Heart right ventricle (tissue), 16 donors: ENCODE measurements at regions not wholly inside any gene's neighbourhood (a gene's known extent, or its start where the extent isn't known, plus 50 kb on each side); places are given as distances from the start of the nearest gene placed in this dataset.
A peak's percentile ranks its signal among the peaks of the same experiment; 100 is the strongest.
"Not testable (repeated sequence)": the region's sequence is repeated elsewhere in the genome, so short reads cannot be mapped to it uniquely, and the experiment has no call there.

Experiments
- ATAC-seq, 8 donors: fragments of 200-7000 bp; cut with Tn5 transposase; one replicate each; pipeline ENCODE4 v1.9.1; 2020; ENCODE audit warnings: mild to moderate bottlenecking in 8 of 8, moderate library complexity in 8 of 8, moderate number of reproducible peaks in 1 of 8
- DNase-seq, 2 donors: peaks; one replicate each; pipeline ENCODE4 v3.0.0-alpha.2; 2020
- H3K27ac ChIP-seq, 10 donors: fragments of 200-600 bp; sonication (generic) in 2 of 10; one replicate each; pipeline versions ENCODE4 v1.5.0 to v1.8.0; 2020 to 2022; ENCODE audit warnings: mild to moderate bottlenecking in 3 of 10
- H3K27me3 ChIP-seq, 7 donors: fragments of 200-600 bp; one replicate each; pipeline ENCODE4 v1.8.0; 2021 to 2022; ENCODE audit warnings: mild to moderate bottlenecking in 2 of 7
- H3K36me3 ChIP-seq, 9 donors: fragments of 200-600 bp; sonication (generic) in 1 of 9; one replicate each; pipeline versions ENCODE4 v1.5.0 to v1.8.0; 2020 to 2022; ENCODE audit warnings: mild to moderate bottlenecking in 2 of 9
- H3K4me1 ChIP-seq, 9 donors: fragments of 200-600 bp; sonication (generic) in 1 of 9; one replicate each; pipeline versions ENCODE4 v1.5.0 to v1.8.0; 2020 to 2022; ENCODE audit warnings: mild to moderate bottlenecking in 4 of 9
- H3K4me3 ChIP-seq, 10 donors: fragments of 200-600 bp; sonication (generic) in 2 of 10; one replicate each; pipeline versions ENCODE4 v1.5.0 to v1.8.0; 2020 to 2022; ENCODE audit warnings: mild to moderate bottlenecking in 7 of 10, moderate library complexity in 2 of 10
- H3K9me3 ChIP-seq, 11 donors: fragments of 200-600 bp in 10 of 11; sonication (generic) in 2 of 11; one replicate each; pipeline versions ENCODE4 v1.5.0 to v1.8.0; 2013 to 2022; ENCODE audit warnings: mild to moderate bottlenecking in 2 of 11, control low read depth in 1 of 11, moderate library complexity in 1 of 11
- WGBS, 2 donors: extraction: QIAGEN DNeasy Blood & Tissue Kit; methylation state at CpG; one replicate each; pipeline ENCODE4 v1.1.7; 2013; ENCODE audit warnings: inconsistent platforms in 1 of 2; 5-methylcytosine and 5-hydroxymethylcytosine counted together
- intact Hi-C, 10 donors: fragments of 100-400 bp; cut with DNase I; formaldehyde crosslinking; loops; one replicate each; pipeline versions ENCODE4 v1.11.1 to v1.14.2; 2022
- donor health status: Arrhythmogenic right ventricular cardiomyopathy.
- donor health status: ischemic (EF 13 %, LVEDD 7.1; RV severe dilation, severe dysfunction).
- donor health status: healthy with polysubstance abuse.
- donor health status: DM: no; HTN: yes; CAD: no.
- donor health status: DM: no; HTN: no; CAD: no.
- donor health status: ischemic (EF 25% LVEDD 6.9; RV normal size, moderate dysfunction).
- donor health status: ischemic (EF 25% LVEDD 5.7; RV mildly dilated, moderate dysfunction).
- donor health status: healthy.
- donor health status: DM: yes; HTN: yes; CAD: no.
- donor health status: Ischemic cardiomyopathy.
- donor health status: ischemic (EF 35%, LVEDD 5.7; RV mildly dilated, moderate dysfunction).
- donor health status: nonischemic (EF 11% LVEDD 7.7; RV severe dilation, severe dysfunction).
- donor health status: DM: yes; HTN: yes; CAD: no.
- donor health status: PGD.
- donor health status: ischemic (EF 29% LVEDD 5.4; RV normal size, mild dysfunction).
- donor health status: nonischemic (EF 23%, LVEDD 6.1; RV moderate dilation, normal function).

GRCh38 chr16:29298997-29299396 lies 107.5 kb downstream of the NPIPB11 start:
- WGBS, 2 donors, result 92 to 95% methylated on average over 8 to 10 of the region's 10 CpGs
- Histone ChIP-seq H3K4me1 (peaks cover 0 to 28% (median 4%) of the 10 kb centered on the region in 9 donors), H3K36me3 (peaks cover 0 to 16% (median 0%) of the 10 kb centered on the region in 9 donors)
- H3K4me3 ChIP-seq, H3K9me3 ChIP-seq, intact Hi-C loops, H3K27me3 ChIP-seq, DNase-seq, H3K27ac ChIP-seq, ATAC-seq: not testable (repeated sequence)

GRCh38 chr16:29298307-29298706 lies 108.2 kb downstream of the NPIPB11 start:
- WGBS, 2 donors, result 97% methylated on average over 8 to 9 of the region's 12 CpGs
- DNase-seq, H3K4me3 ChIP-seq, H3K27me3 ChIP-seq, H3K27ac ChIP-seq, H3K9me3 ChIP-seq, ATAC-seq, intact Hi-C loops: not testable (repeated sequence)
- H3K36me3 ChIP-seq, result peaks cover 0 to 10% (median 0%) of the 10 kb centered on the region in 9 donors
- H3K4me1 ChIP-seq, result peaks cover 0 to 29% (median 4%) of the 10 kb centered on the region in 9 donors

GRCh38 chr16:29297809-29298177 lies 108.7 kb downstream of the NPIPB11 start:
- intact Hi-C loops, H3K27ac ChIP-seq, H3K36me3 ChIP-seq, H3K9me3 ChIP-seq, H3K4me3 ChIP-seq, ATAC-seq, DNase-seq, H3K27me3 ChIP-seq: not testable (repeated sequence)
- WGBS, 2 donors, result 82 to 88% methylated on average over 1 to 2 of the region's 2 CpGs
- peaks cover 0 to 29% (median 6%) of the 10 kb centered on the region in 9 donors for H3K4me1 ChIP-seq

- H3K4me3 ChIP-seq, intact Hi-C loops, H3K36me3 ChIP-seq, H3K27me3 ChIP-seq, H3K9me3 ChIP-seq, ATAC-seq, H3K27ac ChIP-seq: not testable (repeated sequence)
- peak in 1 of 2 donors; percentile 3 for DNase-seq
- WGBS, 2 donors, result 87 to 88% methylated on average over 17 of the region's 17 CpGs
- H3K4me1 ChIP-seq, result peaks cover 0 to 30% (median 11%) of the 10 kb centered on the region in 9 donors
Observed at GRCh38 chr16:29297144-29297808, 109.2 kb downstream of the NPIPB11 start.

- peak in 1 of 8 donors; percentile 8 for ATAC-seq
- 56 to 69% methylated on average over 11 of the region's 11 CpGs for WGBS, 2 donors
Observed at GRCh38 chr16:29296176-29296575, 110.3 kb downstream of the NPIPB11 start.

GRCh38 chr16:29294951-29295795 lies 111.3 kb downstream of the NPIPB11 start:
- not testable (repeated sequence) for H3K4me3 ChIP-seq

More at GRCh38 chr16:29296176-29296575, 110.3 kb downstream of the NPIPB11 start:
- H3K4me3 ChIP-seq, H3K9me3 ChIP-seq, H3K27me3 ChIP-seq, H3K36me3 ChIP-seq, intact Hi-C loops: not testable (repeated sequence)
- H3K27ac ChIP-seq, result peak overlapping the region in 5 of 10 donors; percentile 1 to 51 (median 34)
- H3K4me1 ChIP-seq, result peaks cover 9 to 41% (median 18%) of the 10 kb centered on the region in 9 donors
- DNase-seq, result peak in 1 of 2 donors; percentile 5

GRCh38 chr16:29294400-29294933 lies 112.0 kb downstream of the NPIPB11 start:
- H3K27me3 ChIP-seq, H3K4me3 ChIP-seq, ATAC-seq, DNase-seq, H3K36me3 ChIP-seq, intact Hi-C loops, H3K9me3 ChIP-seq: not testable (repeated sequence)
- WGBS, 2 donors, result 76 to 84% methylated on average over 12 of the region's 12 CpGs
- peak overlapping the region in 9 of 10 donors; percentile 26 to 89 (median 79) for H3K27ac ChIP-seq
- peaks cover 15 to 51% (median 22%) of the 10 kb centered on the region in 9 donors for H3K4me1 ChIP-seq

More at GRCh38 chr16:29294951-29295795, 111.3 kb downstream of the NPIPB11 start:
- ATAC-seq, H3K36me3 ChIP-seq, H3K9me3 ChIP-seq, H3K27me3 ChIP-seq, DNase-seq, intact Hi-C loops: not testable (repeated sequence)
- peaks cover 9 to 46% (median 18%) of the 10 kb centered on the region in 9 donors for H3K4me1 ChIP-seq
- 90 to 92% methylated on average over 19 to 21 of the region's 21 CpGs for WGBS, 2 donors
- H3K27ac ChIP-seq, result peak overlapping the region in 9 of 10 donors; percentile 26 to 89 (median 79)

GRCh38 chr16:29293545-29293944 lies 113.0 kb downstream of the NPIPB11 start:
- H3K9me3 ChIP-seq, intact Hi-C loops, H3K27me3 ChIP-seq, H3K36me3 ChIP-seq, DNase-seq: not testable (repeated sequence)
- Histone ChIP-seq H3K27ac (peak overlapping the region; percentile 61 to 89 (median 82)), H3K4me3 (peak overlapping the region in 7 of 10 donors; percentile 17 to 43 (median 26)), H3K4me1 (peaks cover 16 to 60% (median 29%) of the 10 kb centered on the region in 9 donors)
- ATAC-seq, result peak in 2 of 8 donors; percentile 6 to 29
- 52 to 79% methylated on average over 6 to 8 of the region's 9 CpGs for WGBS, 2 donors
